NT2/D1 (cell line): ENCODE measurements at regions not wholly inside any gene's neighbourhood (a gene's known extent, or its start where the extent isn't known, plus 50 kb on each side); places are given as distances from the start of the nearest gene placed in this dataset.
A peak's percentile ranks its signal among the peaks of the same experiment; 100 is the strongest.

Experiments
- DNase-seq: peaks from one replicate; pipeline ENCODE4 v3.0.0-alpha.2; 2011; ENCODE audit warnings: low read depth, low spot score
- H3K27me3 ChIP-seq: 2 replicates; pipeline ENCODE4 v1.6.0; 2011; ENCODE audit warnings: mild to moderate bottlenecking; ENCODE audit not compliant: insufficient read length, insufficient read depth
- H3K36me3 ChIP-seq: 2 replicates; pipeline ENCODE4 v1.6.1; 2011; ENCODE audit warnings: mild to moderate bottlenecking, low read length, mixed read lengths; ENCODE audit not compliant: insufficient read depth, insufficient read length
- H3K4me1 ChIP-seq: 2 replicates; pipeline ENCODE4 v1.5.1; 2011; ENCODE audit not compliant: insufficient read depth, insufficient read length
- H3K4me3 ChIP-seq: 2 replicates; pipeline ENCODE4 v1.5.1; 2011; ENCODE audit warnings: low read depth; ENCODE audit not compliant: insufficient read length
- H3K9ac ChIP-seq: 2 replicates; pipeline ENCODE4 v1.6.0; 2011; ENCODE audit warnings: low read depth; ENCODE audit not compliant: insufficient read length
- H3K9me3 ChIP-seq: 2 replicates; pipeline ENCODE4 v1.5.1; 2011; ENCODE audit warnings: mild to moderate bottlenecking, low read length; ENCODE audit not compliant: insufficient read depth
- SUZ12 ChIP-seq: IDR thresholded peaks from 2 replicates; pipeline ENCODE4 v1.6.1; 2011; ENCODE audit not compliant: insufficient read length, insufficient read depth; ENCODE audit errors: extremely low read depth
- YY1 ChIP-seq: IDR thresholded peaks from 2 replicates; pipeline ENCODE4 v1.6.1; 2011; ENCODE audit not compliant: insufficient read length, insufficient read depth
- ZNF274 ChIP-seq: IDR thresholded peaks from 2 replicates; pipeline ENCODE4 v1.6.1; 2011; ENCODE audit warnings: mild to moderate bottlenecking, low read depth, low read length

DNA sequence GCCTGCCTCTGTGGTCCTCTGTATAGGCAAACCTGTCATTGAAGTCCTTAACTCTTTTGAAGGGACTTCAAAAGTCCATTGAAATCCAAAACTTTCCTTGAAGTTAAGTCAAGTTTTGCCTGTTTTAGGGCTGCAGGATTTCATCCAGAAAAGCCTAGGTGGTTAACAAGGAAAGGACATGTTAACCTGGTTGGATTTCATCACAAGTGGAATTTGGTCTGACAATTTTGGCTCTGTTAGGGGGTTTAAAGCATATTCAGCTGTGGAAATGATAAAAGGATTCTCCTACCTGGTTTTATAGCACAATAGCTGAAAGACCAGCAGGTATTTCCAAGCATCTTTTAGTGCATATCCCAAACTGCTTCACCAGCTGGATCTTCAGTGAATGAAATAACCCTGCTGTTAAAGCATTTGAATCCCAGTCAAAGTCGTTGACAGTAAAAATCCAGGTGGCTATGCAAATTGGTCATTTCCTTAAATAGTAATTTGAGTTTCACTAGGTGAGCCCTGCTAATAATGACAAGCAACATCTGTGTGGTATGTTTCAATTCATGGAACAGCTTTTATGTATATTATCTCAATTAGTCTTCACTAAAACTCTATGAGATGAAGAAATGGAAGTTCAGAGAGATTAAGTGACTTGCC is 400.5 kb downstream of the ETNK1 start:
- Histone ChIP-seq H3K4me3 (no peak overlapping the region), H3K4me1 (no peaks in the 10 kb centered on the region), H3K27me3 (no peaks in the 10 kb centered on the region), H3K36me3 (no peaks in the 10 kb centered on the region), H3K9ac (no peak overlapping the region), H3K9me3 (no peaks in the 10 kb centered on the region)
- DNase-seq, result no peak
- no peak for TF ChIP-seq ZNF274
- TF ChIP-seq SUZ12, result no peak
- no peak for TF ChIP-seq YY1

DNA sequence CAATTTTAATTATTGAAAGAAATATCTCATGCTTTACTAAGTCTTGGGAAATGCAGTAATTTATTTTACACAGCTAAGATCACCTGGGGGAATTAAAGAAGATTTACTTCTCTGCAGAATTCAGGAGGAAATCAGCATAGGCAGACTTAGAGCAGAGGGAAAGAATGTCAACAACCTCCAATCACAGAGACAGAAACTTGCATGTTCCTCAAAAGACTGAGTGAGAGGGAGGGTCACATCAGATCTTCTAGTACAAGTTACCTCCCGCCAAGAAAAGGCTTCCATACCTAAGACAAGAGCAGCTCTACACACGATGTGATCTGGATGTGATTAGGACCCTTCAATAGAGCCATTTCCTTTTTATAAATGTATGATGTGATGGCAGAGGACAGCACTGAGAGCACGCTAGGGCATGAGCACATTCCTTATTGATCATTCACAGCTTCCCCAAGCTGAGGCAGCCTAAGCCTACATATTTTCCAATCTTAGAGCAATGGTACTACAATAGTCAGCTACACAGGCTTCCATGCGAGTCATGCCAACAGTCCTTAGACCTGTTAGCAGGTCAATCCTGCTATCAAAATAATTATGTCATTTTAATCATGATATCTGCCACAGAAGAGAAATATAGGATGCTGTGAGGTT is 403.3 kb downstream of the ETNK1 start:
- Histone ChIP-seq H3K4me1 (no peaks in the 10 kb centered on the region), H3K36me3 (no peaks in the 10 kb centered on the region), H3K9ac (no peak overlapping the region), H3K27me3 (no peaks in the 10 kb centered on the region), H3K9me3 (no peaks in the 10 kb centered on the region), H3K4me3 (no peak overlapping the region)
- no peak for TF ChIP-seq SUZ12
- TF ChIP-seq ZNF274, result no peak
- no peak for TF ChIP-seq YY1
- DNase-seq, result peak; percentile 47

DNA sequence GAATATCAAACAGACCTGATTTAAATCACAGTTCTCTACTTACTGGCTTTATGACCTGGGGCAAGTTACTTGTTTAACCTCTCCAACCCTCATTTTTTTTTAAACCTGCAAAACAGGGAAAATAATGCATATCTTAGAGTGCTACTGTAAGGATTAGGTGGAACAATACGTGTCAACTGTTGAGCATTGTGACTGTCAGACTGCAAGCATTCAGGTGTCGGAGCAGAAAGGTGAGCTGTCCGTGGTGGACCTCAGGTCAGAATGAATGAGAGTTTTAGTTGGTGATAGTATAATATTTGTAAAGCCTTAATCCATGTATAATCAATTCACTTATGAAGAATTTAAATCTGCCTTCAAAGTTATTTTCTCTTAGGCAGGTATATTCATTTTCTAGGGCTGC is 404.2 kb downstream of the ETNK1 start:
- Histone ChIP-seq H3K9ac (no peak overlapping the region), H3K4me1 (no peaks in the 10 kb centered on the region), H3K9me3 (no peaks in the 10 kb centered on the region), H3K36me3 (no peaks in the 10 kb centered on the region), H3K4me3 (no peak overlapping the region), H3K27me3 (no peaks in the 10 kb centered on the region)
- TF ChIP-seq SUZ12 (no peak), YY1 (no peak), ZNF274 (no peak)
- no peak for DNase-seq

DNA sequence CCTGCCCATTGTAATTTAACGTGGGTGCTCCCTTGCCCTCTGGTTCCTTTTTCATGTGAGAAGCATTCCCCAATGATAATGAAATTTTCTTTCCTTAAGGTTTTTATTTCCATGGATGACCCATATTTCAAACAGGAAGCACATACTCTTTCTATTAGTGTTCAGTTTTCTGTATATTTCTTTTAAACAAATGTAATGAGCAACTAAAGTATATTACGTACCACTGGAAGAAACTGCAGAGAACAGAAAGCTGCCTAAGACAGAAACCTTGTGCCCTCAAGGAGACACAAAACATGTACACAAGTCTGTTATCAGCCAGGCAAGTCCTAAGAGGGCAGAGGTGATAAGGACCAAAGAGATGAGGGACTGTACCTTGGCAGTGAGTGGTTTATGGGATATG is 414.9 kb downstream of the ETNK1 start:
- Histone ChIP-seq H3K4me1 (no peaks in the 10 kb centered on the region), H3K27me3 (no peaks in the 10 kb centered on the region), H3K36me3 (no peaks in the 10 kb centered on the region), H3K9ac (no peak overlapping the region), H3K4me3 (no peak overlapping the region), H3K9me3 (no peaks in the 10 kb centered on the region)
- TF ChIP-seq ZNF274, result no peak
- no peak for TF ChIP-seq YY1
- TF ChIP-seq SUZ12, result no peak
- no peak for DNase-seq

DNA sequence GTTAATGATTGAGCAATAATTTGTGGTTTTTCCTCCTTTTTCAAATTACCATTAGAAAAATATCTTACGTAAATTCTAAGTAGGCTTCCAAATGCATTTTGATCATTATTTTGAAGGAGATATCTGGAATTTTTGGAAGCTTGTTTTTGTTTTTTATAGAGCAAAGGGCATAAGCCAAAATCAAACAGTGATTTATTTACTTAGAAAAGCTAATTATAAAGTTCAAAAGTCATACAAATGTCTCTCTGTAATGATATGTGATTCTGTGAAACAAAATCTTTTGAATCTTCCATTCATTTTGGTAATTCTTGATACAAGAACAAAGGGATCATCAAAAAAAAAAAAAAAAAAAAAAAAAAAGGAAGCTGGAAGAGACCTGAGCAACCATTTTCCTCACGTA is 416.8 kb downstream of the ETNK1 start:
- H3K4me1 ChIP-seq, result no peaks in the 10 kb centered on the region
- no peaks in the 10 kb centered on the region for H3K27me3 ChIP-seq
- no peak overlapping the region for H3K4me3 ChIP-seq
- no peak overlapping the region for H3K9ac ChIP-seq
- no peaks in the 10 kb centered on the region for H3K9me3 ChIP-seq
- no peak for DNase-seq
- TF ChIP-seq SUZ12 (no peak), YY1 (no peak), ZNF274 (no peak)
- H3K36me3 ChIP-seq, result no peaks in the 10 kb centered on the region

DNA sequence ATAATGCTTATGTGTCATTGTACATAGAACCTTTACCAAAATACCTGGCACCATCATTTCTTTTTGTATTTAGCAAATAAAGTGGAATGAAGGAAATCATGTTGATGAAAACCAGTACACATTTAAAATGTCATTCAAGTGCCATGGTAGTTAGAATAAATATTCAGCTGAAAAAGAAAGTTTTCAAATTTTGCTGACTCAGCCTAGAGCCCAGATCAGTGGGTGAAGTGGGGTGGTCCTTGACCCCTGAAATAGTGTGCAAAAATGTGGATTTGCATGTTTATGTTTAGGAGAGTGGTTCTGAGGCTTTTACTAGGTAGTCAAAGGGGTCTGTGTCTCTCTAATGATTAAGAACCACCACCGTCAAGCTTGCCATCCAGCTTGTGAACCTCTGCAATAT is 418.7 kb downstream of the ETNK1 start:
- DNase-seq, result no peak
- TF ChIP-seq ZNF274 (no peak), YY1 (no peak), SUZ12 (no peak)
- no peaks in the 10 kb centered on the region for H3K9me3 ChIP-seq
- no peak overlapping the region for H3K9ac ChIP-seq
- no peaks in the 10 kb centered on the region for H3K4me1 ChIP-seq
- H3K4me3 ChIP-seq, result no peak overlapping the region
- H3K27me3 ChIP-seq, result no peaks in the 10 kb centered on the region
- H3K36me3 ChIP-seq, result no peaks in the 10 kb centered on the region

DNA sequence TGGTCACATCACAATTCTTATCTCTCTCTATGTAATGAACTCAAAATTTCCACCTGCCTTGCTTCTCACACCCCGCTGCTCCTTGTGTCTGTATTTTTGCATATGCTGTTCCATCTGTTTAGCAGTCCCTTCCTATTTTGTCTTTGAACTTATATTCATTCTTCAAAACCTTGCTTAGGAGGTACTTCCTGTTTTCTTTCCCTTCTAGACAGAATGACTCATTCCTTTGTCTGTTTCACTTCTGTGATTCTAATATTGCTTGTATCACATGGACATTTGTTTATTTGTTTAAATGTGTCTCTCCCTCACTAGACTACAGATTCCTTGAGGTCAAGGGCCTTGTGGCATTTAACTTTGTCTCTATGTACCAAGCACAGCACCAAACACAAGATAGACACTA is 424.2 kb downstream of the ETNK1 start:
- no peaks in the 10 kb centered on the region for H3K27me3 ChIP-seq
- H3K36me3 ChIP-seq, result no peaks in the 10 kb centered on the region
- H3K4me1 ChIP-seq, result no peaks in the 10 kb centered on the region
- no peak for TF ChIP-seq YY1
- no peak for TF ChIP-seq ZNF274
- TF ChIP-seq SUZ12, result no peak
- DNase-seq, result no peak
- no peak overlapping the region for H3K9ac ChIP-seq
- no peaks in the 10 kb centered on the region for H3K9me3 ChIP-seq
- H3K4me3 ChIP-seq, result no peak overlapping the region
